ENCODE measurements at regions not wholly inside any gene's neighbourhood (a gene's known extent, or its start where the extent isn't known, plus 50 kb on each side); places are given as distances from the start of the nearest gene placed in this dataset.

DNA sequence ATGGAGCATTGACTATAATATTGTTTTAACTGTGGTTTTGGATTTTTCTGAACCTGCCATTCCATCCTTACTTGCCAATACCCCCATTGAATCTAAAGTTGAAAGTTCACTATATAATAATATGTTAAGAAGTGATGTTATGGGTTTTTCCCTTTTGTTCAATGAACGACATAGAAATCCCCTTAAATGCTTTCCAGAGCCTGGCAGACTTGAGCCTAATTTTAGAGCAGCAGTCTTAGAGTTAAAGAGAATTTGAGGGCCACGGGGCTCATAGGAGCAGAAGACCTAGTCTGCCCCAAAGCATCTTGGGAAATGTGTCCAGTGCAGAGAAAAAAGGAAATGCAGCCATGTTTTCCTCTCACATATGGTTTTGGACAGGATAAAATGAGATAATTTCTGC is 146.1 kb upstream of the SLC44A1 start:
- TF ChIP-seq REST (IDR thresholded peaks at IDR 0.05; ENCODE audit: insufficient read depth in 1 of 2, low read depth in 2 of 2, low read length in 1 of 2): no peak
- no peak for TF ChIP-seq TCF7L2 (IDR thresholded peaks at IDR 0.05; ENCODE audit: low read depth, low read length)
- no peak for TF ChIP-seq CTCF (IDR thresholded peaks at IDR 0.05)
- no peak for TF ChIP-seq POLR2AphosphoS5 (IDR thresholded peaks at IDR 0.05; ENCODE audit: low read depth, low read length)
- TF ChIP-seq SIN3A (IDR thresholded peaks at IDR 0.05; ENCODE audit: borderline replicate concordance, insufficient read depth, low read depth, low read length): no peak
- intact Hi-C loops (cut with micrococcal nuclease; ENCODE audit: unreplicated experiment): no loop called here
- in situ Hi-C loops (cut with HindIII; ENCODE audit: low pct_unique_long_range_greater_than_20kb, low sequenced_read_pairs): no loop called here
- DNase-seq (ENCODE audit: low read depth, low spot score) (no peak), ATAC-seq (no peak)
- CTCF ChIA-PET: no interaction called here
- Histone ChIP-seq H3K36me3 (ENCODE audit: control insufficient read depth, insufficient read depth, low read length) (no peaks in the 10 kb centered on the region), H3K4me1 (ENCODE audit: control insufficient read depth, insufficient read depth, low read length) (no peaks in the 10 kb centered on the region), H3K27ac (ENCODE audit: low read length) (no peak overlapping the region), H3K27me3 (ENCODE audit: control insufficient read depth, insufficient read depth, low read length) (no peaks in the 10 kb centered on the region), H3K4me3 (ENCODE audit: low read depth in 2 of 2, low read length in 2 of 2) (no peak overlapping the region), H3K9me3 (ENCODE audit: control insufficient read depth, insufficient read depth, low read depth, low read length) (no peaks in the 10 kb centered on the region)
- POLR2A ChIA-PET: no interaction called here
- no TSS peak for BruUV-seq (replicated peaks)

GRCh38 chr9:105103776-105104175 is 140.7 kb upstream of the SLC44A1 start:
- in situ Hi-C loops (cut with HindIII; ENCODE audit: low pct_unique_long_range_greater_than_20kb, low sequenced_read_pairs): no loop called here
- peak; percentile 66 for DNase-seq (ENCODE audit: low read depth, low spot score)

More at GRCh38 chr9:105103776-105104175, 140.7 kb upstream of the SLC44A1 start:
- no peaks in the 10 kb centered on the region for H3K4me1 ChIP-seq (ENCODE audit: control insufficient read depth, insufficient read depth, low read length)
- ATAC-seq: no peak
- ChIA-PET CTCF (no interaction called here), POLR2A (no interaction called here)
- no TSS peak for BruUV-seq (replicated peaks)
- no peaks in the 10 kb centered on the region for H3K9me3 ChIP-seq (ENCODE audit: control insufficient read depth, insufficient read depth, low read depth, low read length)
- intact Hi-C loops (cut with micrococcal nuclease; ENCODE audit: unreplicated experiment): no loop called here
- no peak overlapping the region for H3K27ac ChIP-seq (ENCODE audit: low read length)
- no peak overlapping the region for H3K4me3 ChIP-seq (ENCODE audit: low read depth in 2 of 2, low read length in 2 of 2)
- no peak for TF ChIP-seq CTCF (IDR thresholded peaks at IDR 0.05)
- no peak for TF ChIP-seq REST (IDR thresholded peaks at IDR 0.05; ENCODE audit: insufficient read depth in 1 of 2, low read depth in 2 of 2, low read length in 1 of 2)
- TF ChIP-seq TCF7L2 (IDR thresholded peaks at IDR 0.05; ENCODE audit: low read depth, low read length): no peak
- TF ChIP-seq POLR2AphosphoS5 (IDR thresholded peaks at IDR 0.05; ENCODE audit: low read depth, low read length): no peak
- no peak for TF ChIP-seq SIN3A (IDR thresholded peaks at IDR 0.05; ENCODE audit: borderline replicate concordance, insufficient read depth, low read depth, low read length)
- no peaks in the 10 kb centered on the region for H3K27me3 ChIP-seq (ENCODE audit: control insufficient read depth, insufficient read depth, low read length)
- no peaks in the 10 kb centered on the region for H3K36me3 ChIP-seq (ENCODE audit: control insufficient read depth, insufficient read depth, low read length)
